H9 (cell line): ENCODE measurements at regions not wholly inside any gene's neighbourhood (a gene's known extent, or its start where the extent isn't known, plus 50 kb on each side); places are given as distances from the start of the nearest gene placed in this dataset.

ENCODE experiments used
- DNase-seq: peaks from one replicate; pipeline ENCODE4 v3.0.0-alpha.2; 2017
- H2AFZ ChIP-seq: one replicate; pipeline ENCODE4 v1.6.1; 2013; ENCODE audit warnings: mild to moderate bottlenecking, low read length, control low read depth, moderate library complexity
- H2AK5ac ChIP-seq: 2 replicates; pipeline ENCODE4 v1.6.1; 2013; ENCODE audit warnings: low read length, control low read depth, mixed read lengths; ENCODE audit not compliant: insufficient read length
- H2BK120ac ChIP-seq: one replicate; pipeline ENCODE4 v1.6.1; 2013; ENCODE audit warnings: low read depth, mild to moderate bottlenecking, low read length, control low read depth, inconsistent platforms; ENCODE audit not compliant: poor library complexity, severe bottlenecking
- H2BK12ac ChIP-seq: 2 replicates; pipeline ENCODE4 v1.6.1; 2013; ENCODE audit warnings: low read length, control low read depth, mixed read lengths, low read depth; ENCODE audit not compliant: insufficient read length
- H2BK15ac ChIP-seq: 2 replicates; pipeline ENCODE4 v1.6.1; 2013; ENCODE audit warnings: low read depth, low read length, control low read depth
- H2BK20ac ChIP-seq: one replicate; pipeline ENCODE4 v1.6.1; 2013; ENCODE audit warnings: low read depth, mild to moderate bottlenecking, low read length, control low read depth, inconsistent platforms; ENCODE audit not compliant: poor library complexity, severe bottlenecking
- H2BK5ac ChIP-seq: 2 replicates; pipeline ENCODE4 v1.6.1; 2013; ENCODE audit warnings: low read length, control low read depth, mixed read lengths; ENCODE audit not compliant: insufficient read length
- H3K14ac ChIP-seq: 2 replicates; pipeline ENCODE4 v1.6.1; 2013; ENCODE audit warnings: low read length, control low read depth; ENCODE audit not compliant: insufficient read depth
- H3K18ac ChIP-seq: 2 replicates; pipeline ENCODE4 v1.6.1; 2013; ENCODE audit warnings: low read depth, mild to moderate bottlenecking, mixed read lengths, low read length, control low read depth; ENCODE audit not compliant: insufficient read length
- H3K23ac ChIP-seq: 2 replicates; pipeline ENCODE4 v1.6.1; 2013; ENCODE audit warnings: low read length, control low read depth, mixed read lengths, low read depth; ENCODE audit not compliant: insufficient read length
- H3K23me2 ChIP-seq: 2 replicates; pipeline ENCODE4 v1.6.1; 2013; ENCODE audit warnings: low read depth, mild to moderate bottlenecking, mixed read lengths, low read length, control low read depth; ENCODE audit not compliant: insufficient read length, poor library complexity, severe bottlenecking
- H3K27ac ChIP-seq: 2 replicates; pipeline ENCODE4 v1.5.1; 2013; ENCODE audit warnings: low read length, control low read depth, mixed read lengths, low read depth; ENCODE audit not compliant: insufficient read length
- H3K27me3 ChIP-seq: 2 replicates; pipeline ENCODE4 v1.6.1; 2013; ENCODE audit warnings: low read length, control low read depth, inconsistent platforms; ENCODE audit not compliant: insufficient read depth
- H3K4ac ChIP-seq: 2 replicates; pipeline ENCODE4 v1.6.1; 2013; ENCODE audit warnings: low read depth, mild to moderate bottlenecking, control low read depth, inconsistent platforms, low read length, moderate library complexity
- H3K4me1 ChIP-seq: 2 replicates; pipeline ENCODE4 v1.6.1; 2013; ENCODE audit warnings: low read length, control low read depth, inconsistent platforms; ENCODE audit not compliant: insufficient read depth
- H3K4me2 ChIP-seq: 2 replicates; pipeline ENCODE4 v1.6.1; 2013; ENCODE audit warnings: low read length, control low read depth, mixed read lengths; ENCODE audit not compliant: insufficient read length, insufficient read depth
- H3K56ac ChIP-seq: 2 replicates; pipeline ENCODE4 v1.6.1; 2013; ENCODE audit warnings: low read depth, mild to moderate bottlenecking, mixed read lengths, low read length, control low read depth; ENCODE audit not compliant: insufficient read length
- H3K79me1 ChIP-seq: 2 replicates; pipeline ENCODE4 v1.6.1; 2013; ENCODE audit warnings: low read depth, mild to moderate bottlenecking, moderate library complexity, low read length, control low read depth, inconsistent platforms; ENCODE audit not compliant: insufficient read depth, poor library complexity, severe bottlenecking
- H3K79me2 ChIP-seq: 2 replicates; pipeline ENCODE4 v1.6.1; 2013; ENCODE audit warnings: low read length, control low read depth, inconsistent platforms; ENCODE audit not compliant: insufficient read depth
- H3K9ac ChIP-seq: 2 replicates; pipeline ENCODE4 v1.6.1; 2013; ENCODE audit warnings: low read length, control low read depth, mixed read lengths; ENCODE audit not compliant: insufficient read length; ENCODE audit errors: extremely low read depth
- H3K9me3 ChIP-seq: one replicate; pipeline ENCODE4 v1.6.1; 2013; ENCODE audit warnings: low read depth, low read length, inconsistent platforms; ENCODE audit not compliant: control insufficient read depth
- H3T11ph ChIP-seq: one replicate; pipeline ENCODE4 v1.6.1; 2013; ENCODE audit warnings: mild to moderate bottlenecking, low read length, control low read depth, inconsistent platforms
- H4K20me1 ChIP-seq: one replicate; pipeline ENCODE4 v1.6.1; 2013; ENCODE audit not compliant: control insufficient read depth, insufficient read length, insufficient read depth
- H4K5ac ChIP-seq: 2 replicates; pipeline ENCODE4 v1.6.1; 2013; ENCODE audit warnings: low read depth, mild to moderate bottlenecking, mixed read lengths, low read length, control low read depth; ENCODE audit not compliant: insufficient read length
- H4K8ac ChIP-seq: replicated peaks from 2 replicates; pipeline ENCODE4 v1.6.1; 2013; ENCODE audit warnings: low read length, control low read depth, mixed read lengths, low read depth; ENCODE audit not compliant: insufficient read length
- H4K91ac ChIP-seq: 2 replicates; pipeline ENCODE4 v1.6.1; 2013; ENCODE audit warnings: low read depth, mild to moderate bottlenecking, moderate library complexity, mixed read lengths, low read length, control low read depth; ENCODE audit not compliant: insufficient read length
- H3K27ac Mint-ChIP-seq, 3 experiments: 2 replicates in 2 of 3; 3 replicates in 1 of 3; pipeline ENCODE4 v1.8.0; 2020 to 2021; ENCODE audit warnings: mixed read lengths in 3 of 3, mild to moderate bottlenecking in 1 of 3, moderate library complexity in 1 of 3
- H3K27me3 Mint-ChIP-seq: 2 replicates; pipeline ENCODE4 v1.8.0; 2021; ENCODE audit warnings: low read depth, mild to moderate bottlenecking, moderate library complexity, mixed read lengths
- H3K36me3 Mint-ChIP-seq, 3 experiments: 2 replicates in 2 of 3; 3 replicates in 1 of 3; pipeline ENCODE4 v1.8.0; 2020 to 2021; ENCODE audit warnings: low read depth in 3 of 3, mixed read lengths in 3 of 3; ENCODE audit not compliant: insufficient read depth in 1 of 3
- H3K4me1 Mint-ChIP-seq, 2 experiments: 2 replicates each; pipeline ENCODE4 v1.8.0; 2020; ENCODE audit warnings: mixed read lengths in 2 of 2
- H3K4me3 Mint-ChIP-seq, 2 experiments: 2 replicates in 1 of 2; 3 replicates in 1 of 2; pipeline ENCODE4 v1.8.0; 2020 to 2021; ENCODE audit warnings: mild to moderate bottlenecking in 2 of 2, mixed read lengths in 2 of 2, moderate library complexity in 1 of 2
- H3K9me3 Mint-ChIP-seq, 2 experiments: 2 replicates in 1 of 2; 3 replicates in 1 of 2; pipeline ENCODE4 v1.8.0; 2020; ENCODE audit warnings: mild to moderate bottlenecking in 2 of 2, mixed read lengths in 2 of 2, moderate library complexity in 1 of 2
- WGBS: extraction: QIAGEN DNeasy Blood & Tissue Kit; methylation state at CpG from one replicate; pipeline ENCODE4 v1.1.7; 2013; ENCODE audit warnings: missing lambda C conversion rate, low lambda C conversion rate, mixed read lengths; ENCODE audit not compliant: insufficient read length; ENCODE audit errors: extremely low coverage; 5-methylcytosine and 5-hydroxymethylcytosine counted together
- TF ChIP-seq, protein P1 (sequence below): fragments of 200-600 bp; sonication (generic); conservative IDR thresholded peaks from 3 replicates; pipeline ENCODE4 v1.8.0; 2021; ENCODE audit warnings: antibody characterized with exemption, mild to moderate bottlenecking

DNA sequence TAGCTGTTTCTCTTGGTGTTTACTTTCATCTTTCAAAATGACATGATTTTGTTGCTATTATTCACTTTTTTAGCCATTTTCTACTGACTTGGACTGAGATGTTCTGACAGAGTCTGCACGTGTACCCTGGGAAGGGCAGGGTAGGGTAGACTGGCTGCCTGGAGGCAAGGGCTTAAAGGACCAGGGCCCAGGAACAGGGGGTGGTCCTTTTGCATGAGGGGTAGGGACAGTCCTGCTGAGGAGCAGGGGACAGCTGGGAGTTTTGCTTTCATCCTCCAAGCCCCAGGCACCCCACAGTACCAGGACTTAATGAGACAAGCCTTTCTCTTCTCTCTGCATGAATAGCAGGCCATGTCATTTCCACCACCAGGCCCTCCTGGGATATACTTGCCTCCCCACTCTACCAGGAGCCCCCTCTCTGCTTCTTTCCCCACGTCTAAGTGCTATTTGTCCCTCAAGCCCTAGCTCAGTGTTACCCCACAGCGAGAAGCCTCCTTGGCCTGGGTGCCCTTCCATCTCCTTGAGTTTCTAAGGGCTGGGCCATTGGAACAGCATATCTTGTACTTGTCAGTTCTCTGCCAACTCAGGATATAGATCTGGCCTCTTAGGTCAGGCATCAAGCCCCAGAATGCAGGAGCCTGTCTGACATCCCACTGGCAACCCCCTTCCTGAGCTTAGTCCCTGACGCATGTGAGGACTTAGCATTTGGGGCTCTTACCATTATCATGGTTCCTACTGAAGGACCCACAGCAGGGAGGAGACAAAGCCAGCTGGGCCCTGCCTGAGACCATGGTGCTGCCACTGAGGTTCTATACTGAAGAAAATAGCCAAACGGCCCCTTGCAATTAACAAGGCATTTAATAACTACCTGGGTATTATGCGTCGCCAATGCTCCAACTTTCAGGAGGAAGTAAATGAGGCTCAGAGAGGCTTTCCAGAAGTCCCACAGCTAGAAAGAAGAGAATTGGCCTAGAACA, 78.4 kb upstream of the UNC5B start:
- no peaks in the 10 kb centered on the region for H3K23me2 ChIP-seq
- H3K23ac ChIP-seq, result no peak overlapping the region
- no peak overlapping the region for H3K9ac ChIP-seq
- no peak overlapping the region for H2BK15ac ChIP-seq
- no peaks in the 10 kb centered on the region for H3K79me2 ChIP-seq
- Mint-ChIP-seq H3K4me1 (peaks cover 24 to 26% of the 10 kb centered on the region in 2 experiments), H3K27ac (0 out of 7 replicates have a peak overlapping the region, but pooled peaks of 1 of the 3 experiments have one; percentile 53), H3K9me3 (no peaks in the 10 kb centered on the region), H3K27me3 (peaks cover 15% of the 10 kb centered on the region), H3K4me3 (no peak overlapping the region), H3K36me3 (no peaks in the 10 kb centered on the region)
- no peak overlapping the region for H2AFZ ChIP-seq
- H3K14ac ChIP-seq, result no peak overlapping the region; the same call in 1 of the 2 replicates
- no peaks in the 10 kb centered on the region for H4K20me1 ChIP-seq
- H3K4ac ChIP-seq, result no peak overlapping the region
- no CpG with 5 or more reads among the region's 7 CpGs for WGBS
- no peak overlapping the region for H2BK5ac ChIP-seq
- no peak overlapping the region for H2BK120ac ChIP-seq
- H3K18ac ChIP-seq, result no peak overlapping the region
- H3K4me2 ChIP-seq, result no peak overlapping the region
- H4K8ac ChIP-seq, result no peak overlapping the region
- TF ChIP-seq, protein P1, sequence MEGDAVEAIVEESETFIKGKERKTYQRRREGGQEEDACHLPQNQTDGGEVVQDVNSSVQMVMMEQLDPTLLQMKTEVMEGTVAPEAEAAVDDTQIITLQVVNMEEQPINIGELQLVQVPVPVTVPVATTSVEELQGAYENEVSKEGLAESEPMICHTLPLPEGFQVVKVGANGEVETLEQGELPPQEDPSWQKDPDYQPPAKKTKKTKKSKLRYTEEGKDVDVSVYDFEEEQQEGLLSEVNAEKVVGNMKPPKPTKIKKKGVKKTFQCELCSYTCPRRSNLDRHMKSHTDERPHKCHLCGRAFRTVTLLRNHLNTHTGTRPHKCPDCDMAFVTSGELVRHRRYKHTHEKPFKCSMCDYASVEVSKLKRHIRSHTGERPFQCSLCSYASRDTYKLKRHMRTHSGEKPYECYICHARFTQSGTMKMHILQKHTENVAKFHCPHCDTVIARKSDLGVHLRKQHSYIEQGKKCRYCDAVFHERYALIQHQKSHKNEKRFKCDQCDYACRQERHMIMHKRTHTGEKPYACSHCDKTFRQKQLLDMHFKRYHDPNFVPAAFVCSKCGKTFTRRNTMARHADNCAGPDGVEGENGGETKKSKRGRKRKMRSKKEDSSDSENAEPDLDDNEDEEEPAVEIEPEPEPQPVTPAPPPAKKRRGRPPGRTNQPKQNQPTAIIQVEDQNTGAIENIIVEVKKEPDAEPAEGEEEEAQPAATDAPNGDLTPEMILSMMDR, result no peak
- no peak overlapping the region for H2BK20ac ChIP-seq
- H3T11ph ChIP-seq, result no peak overlapping the region
- peaks cover 7% of the 10 kb centered on the region; the same call in 1 of the 2 replicates for H3K4me1 ChIP-seq
- H3K56ac ChIP-seq, result no peak overlapping the region
- no peaks in the 10 kb centered on the region for H3K9me3 ChIP-seq
- no peak overlapping the region for H4K91ac ChIP-seq
- H3K79me1 ChIP-seq, result no peaks in the 10 kb centered on the region
- DNase-seq, result peak; percentile 14
- no peak overlapping the region for H4K5ac ChIP-seq
- no peak overlapping the region for H3K27ac ChIP-seq
- H2AK5ac ChIP-seq, result no peak overlapping the region
- H2BK12ac ChIP-seq, result no peak overlapping the region
- H3K27me3 ChIP-seq, result no peaks in the 10 kb centered on the region
